H1 (cell line): ENCODE measurements at regions not wholly inside any gene's neighbourhood (a gene's known extent, or its start where the extent isn't known, plus 50 kb on each side); places are given as distances from the start of the nearest gene placed in this dataset.

Source experiments
- CTCF ChIA-PET: fragments of 300-600 bp; sonication (Branson Sonifier 250); formaldehyde crosslinking; loops from one replicate; lab custom pipeline; 2021; ENCODE audit not compliant: partially characterized antibody; lab: Charles Lee
- POLR2A ChIA-PET: fragments of 300-600 bp; sonication (Branson Sonifier 250); formaldehyde crosslinking; loops from one replicate; lab custom pipeline; 2021; ENCODE audit warnings: inconsistent platforms; ENCODE audit not compliant: partially characterized antibody; lab: Charles Lee
- DNase-seq, 2 experiments: peaks; one replicate each; pipeline versions ENCODE4 v3.0.0 to v3.0.0-alpha.2; 2010 to 2022; ENCODE audit warnings: low spot score in 2 of 2, low read depth in 1 of 2, mixed read lengths in 1 of 2
- FAIRE-seq: peaks from 2 replicates; lab custom pipeline; 2011; peaks lifted over from hg19 to GRCh38; lab: Jason Lieb, UNC
- H2AFZ ChIP-seq: 2 replicates; pipeline ENCODE4 v1.8.1; 2012; ENCODE audit warnings: low read length, inconsistent platforms
- H2AK5ac ChIP-seq: 2 replicates; pipeline ENCODE4 v1.6.1; 2013; ENCODE audit warnings: low read depth, low read length
- H2BK120ac ChIP-seq: replicated peaks from 2 replicates; pipeline ENCODE3; 2013; ENCODE audit warnings: low read depth, low read length, inconsistent platforms
- H2BK12ac ChIP-seq: 2 replicates; pipeline ENCODE4 v1.6.1; 2013; ENCODE audit warnings: low read depth, low read length
- H2BK15ac ChIP-seq: 2 replicates; pipeline ENCODE4 v1.6.1; 2013; ENCODE audit warnings: low read length
- H2BK20ac ChIP-seq: 2 replicates; pipeline ENCODE4 v1.6.1; 2013; ENCODE audit warnings: low read length
- H2BK5ac ChIP-seq: 2 replicates; pipeline ENCODE4 v1.6.1; 2013; ENCODE audit warnings: low read depth, low read length
- H3K14ac ChIP-seq: 2 replicates; pipeline ENCODE4 v1.6.1; 2013; ENCODE audit warnings: inconsistent platforms; ENCODE audit not compliant: insufficient read length
- H3K18ac ChIP-seq: 2 replicates; pipeline ENCODE4 v1.6.1; 2013; ENCODE audit warnings: low read length; ENCODE audit errors: extremely low read depth
- H3K23ac ChIP-seq: 2 replicates; pipeline ENCODE4 v1.6.1; 2013; ENCODE audit warnings: inconsistent platforms; ENCODE audit not compliant: insufficient read length
- H3K23me2 ChIP-seq: 2 replicates; pipeline ENCODE4 v1.6.1; 2013; ENCODE audit warnings: low read depth, low read length
- H3K27ac ChIP-seq: 2 replicates; pipeline ENCODE4 v1.6.1; 2011; ENCODE audit warnings: low read depth, low read length, inconsistent platforms
- H3K27me3 ChIP-seq, 4 experiments: replicated peaks in 1 of 4; 1 replicate in 1 of 4; 2 replicates in 3 of 4; pipeline versions ENCODE4 v1.6.1 to v1.8.1; 2011 to 2013; ENCODE audit warnings: low read length in 3 of 4, mild to moderate bottlenecking in 3 of 4, inconsistent platforms in 2 of 4, mixed read lengths in 2 of 4, moderate library complexity in 1 of 4; ENCODE audit not compliant: control insufficient read depth in 3 of 4, insufficient read depth in 3 of 4; ENCODE audit errors: extremely low read depth in 1 of 4
- H3K36me3 ChIP-seq, 4 experiments: 2 replicates each; pipeline versions ENCODE4 v1.6.1 to v1.8.1; 2011 to 2013; ENCODE audit warnings: mild to moderate bottlenecking in 4 of 4, low read length in 3 of 4, moderate library complexity in 2 of 4, control low read depth in 1 of 4, inconsistent platforms in 1 of 4; ENCODE audit not compliant: insufficient read depth in 4 of 4, control insufficient read depth in 2 of 4
- H3K4ac ChIP-seq: replicated peaks from 2 replicates; pipeline ENCODE3; 2013; ENCODE audit warnings: low read length, low read depth, mixed read lengths, inconsistent platforms; ENCODE audit not compliant: insufficient read length
- H3K4me1 ChIP-seq, 4 experiments: replicated peaks in 1 of 4; 1 replicate in 1 of 4; 2 replicates in 3 of 4; pipeline versions ENCODE4 v1.6.1 to v1.8.1; 2011 to 2013; ENCODE audit warnings: low read length in 3 of 4, inconsistent platforms in 2 of 4, mixed read lengths in 1 of 4; ENCODE audit not compliant: insufficient read depth in 4 of 4, control insufficient read depth in 3 of 4
- H3K4me2 ChIP-seq, 2 experiments: 2 replicates each; pipeline versions ENCODE4 v1.6.1 to v1.8.1; 2011 to 2013; ENCODE audit warnings: low read depth in 2 of 2, low read length in 2 of 2, control low read depth in 1 of 2, inconsistent platforms in 1 of 2, mild to moderate bottlenecking in 1 of 2; ENCODE audit not compliant: insufficient read depth in 1 of 2
- H3K4me3 ChIP-seq, 4 experiments: fragments of 200-600, 300-600 bp in 1 of 4; sonication (generic), shearing (Covaris generic), sonication (Bioruptor Twin) in 1 of 4; 2 replicates each; pipeline versions ENCODE4 v1.5.1 to v1.8.1; 2011 to 2016; ENCODE audit warnings: low read length in 4 of 4, low read depth in 3 of 4, control low read depth in 2 of 4, inconsistent platforms in 2 of 4, mild to moderate bottlenecking in 2 of 4, mixed read lengths in 1 of 4, moderate library complexity in 1 of 4; ENCODE audit not compliant: insufficient read depth in 2 of 4; ENCODE audit errors: extremely low read depth in 1 of 4
- H3K56ac ChIP-seq: replicated peaks from 2 replicates; pipeline ENCODE3; 2013; ENCODE audit warnings: low read depth, mild to moderate bottlenecking, mixed read lengths, low read length, inconsistent platforms; ENCODE audit not compliant: insufficient read length
- H3K79me1 ChIP-seq: 2 replicates; pipeline ENCODE4 v1.6.1; 2013; ENCODE audit warnings: low read depth, low read length, control low read depth
- H3K79me2 ChIP-seq, 2 experiments: 2 replicates each; pipeline versions ENCODE4 v1.6.1 to v1.8.1; 2012 to 2013; ENCODE audit warnings: low read length in 2 of 2, mild to moderate bottlenecking in 2 of 2, inconsistent platforms in 1 of 2; ENCODE audit not compliant: insufficient read depth in 2 of 2, control insufficient read depth in 1 of 2
- H3K9ac ChIP-seq, 4 experiments: replicated peaks in 1 of 4; 1 replicate in 1 of 4; 2 replicates in 3 of 4; pipeline versions ENCODE4 v1.6.1 to v1.8.1; 2011 to 2013; ENCODE audit warnings: low read depth in 3 of 4, low read length in 3 of 4, control low read depth in 2 of 4, mild to moderate bottlenecking in 2 of 4, moderate library complexity in 2 of 4, inconsistent platforms in 1 of 4; ENCODE audit errors: extremely low read depth in 1 of 4
- H3K9me3 ChIP-seq, 2 experiments: 2 replicates each; pipeline versions ENCODE4 v1.6.1 to v1.8.1; 2012 to 2013; ENCODE audit warnings: mild to moderate bottlenecking in 2 of 2, moderate library complexity in 2 of 2, control low read depth in 1 of 2, inconsistent platforms in 1 of 2, low read depth in 1 of 2, low read length in 1 of 2, mixed read lengths in 1 of 2; ENCODE audit not compliant: insufficient read depth in 2 of 2
- H4K20me1 ChIP-seq, 2 experiments: replicated peaks in 1 of 2; 2 replicates each; pipeline versions ENCODE3 to v1.8.1; 2011 to 2013; ENCODE audit warnings: inconsistent platforms in 2 of 2, low read length in 2 of 2, mild to moderate bottlenecking in 1 of 2; ENCODE audit not compliant: insufficient read depth in 2 of 2, control insufficient read depth in 1 of 2
- H4K5ac ChIP-seq: 2 replicates; pipeline ENCODE4 v1.6.1; 2013; ENCODE audit warnings: low read length, low read depth, mixed read lengths, inconsistent platforms; ENCODE audit not compliant: insufficient read length
- H4K8ac ChIP-seq: 2 replicates; pipeline ENCODE4 v1.8.0; 2013; ENCODE audit warnings: mild to moderate bottlenecking, moderate library complexity, low read length, inconsistent platforms; ENCODE audit not compliant: insufficient read depth; ENCODE audit errors: extremely low read depth
- H4K91ac ChIP-seq: replicated peaks from 2 replicates; pipeline ENCODE3; 2013; ENCODE audit warnings: low read length, mixed read lengths, inconsistent platforms; ENCODE audit not compliant: insufficient read length
- BRCA1 ChIP-seq: IDR thresholded peaks from 2 replicates; pipeline ENCODE4 v1.6.1; 2012; ENCODE audit warnings: low read depth, low read length, improper control_type of control experiment
- CEBPB ChIP-seq: IDR thresholded peaks from 2 replicates; pipeline ENCODE4 v1.6.1; 2012; ENCODE audit warnings: low read depth, low read length
- EP300 ChIP-seq, 2 experiments: IDR thresholded peaks; 1 replicate in 1 of 2; 2 replicates in 1 of 2; pipeline ENCODE4 v1.6.1; 2011 to 2012; ENCODE audit warnings: low read depth in 2 of 2, low read length in 2 of 2, mild to moderate bottlenecking in 2 of 2, borderline replicate concordance in 1 of 2, inconsistent platforms in 1 of 2, moderate library complexity in 1 of 2
- GTF2F1 ChIP-seq: IDR thresholded peaks from 2 replicates; pipeline ENCODE4 v1.6.1; 2012; ENCODE audit warnings: low read depth, low read length, improper control_type of control experiment, borderline replicate concordance
- HDAC2 ChIP-seq, 2 experiments: fragments of 300-600 bp in 1 of 2; sonication (generic) in 1 of 2; IDR thresholded peaks; 2 replicates each; pipeline ENCODE4 v1.6.1; 2011 to 2012; ENCODE audit warnings: low read depth in 2 of 2, low read length in 2 of 2, mild to moderate bottlenecking in 2 of 2, moderate library complexity in 2 of 2, borderline replicate concordance in 1 of 2, inconsistent platforms in 1 of 2
- KDM5A ChIP-seq: fragments of 200-600 bp; IDR thresholded peaks from 2 replicates; pipeline ENCODE4 v1.7.1; 2012; ENCODE audit warnings: mild to moderate bottlenecking, low read length, inconsistent platforms, mixed read lengths
- NANOG ChIP-seq: IDR thresholded peaks from 2 replicates; pipeline ENCODE4 v1.6.1; 2011; ENCODE audit warnings: low read length, low read depth, mild to moderate bottlenecking, inconsistent platforms; ENCODE audit not compliant: insufficient read depth, poor library complexity, severe bottlenecking
- POU5F1 ChIP-seq: IDR thresholded peaks from 2 replicates; pipeline ENCODE4 v1.6.1; 2011; ENCODE audit warnings: low read depth, mild to moderate bottlenecking, low read length, moderate library complexity
- SAP30 ChIP-seq: fragments of 300-600 bp; sonication (generic); IDR thresholded peaks from 2 replicates; pipeline ENCODE4 v1.7.1; 2012; ENCODE audit warnings: low read length, moderate library complexity, mild to moderate bottlenecking, inconsistent platforms; ENCODE audit not compliant: insufficient read depth, insufficient replicate concordance
- SRF ChIP-seq: IDR thresholded peaks from 2 replicates; pipeline ENCODE4 v1.6.1; 2011; ENCODE audit warnings: mild to moderate bottlenecking, low read depth, low read length, moderate library complexity
- SUZ12 ChIP-seq: fragments of 200-600 bp; sonication (generic); IDR thresholded peaks from 2 replicates; pipeline ENCODE4 v1.6.1; 2012; ENCODE audit warnings: mild to moderate bottlenecking, inconsistent platforms, low read length, moderate library complexity, mixed read lengths
- TCF12 ChIP-seq: IDR thresholded peaks from 2 replicates; pipeline ENCODE4 v1.6.1; 2011; ENCODE audit warnings: low read depth, mild to moderate bottlenecking, low read length
- TF ChIP-seq, protein P1 (sequence below): IDR thresholded peaks from 2 replicates; pipeline ENCODE4 v1.6.1; 2011; ENCODE audit warnings: low read length, improper control_type of control experiment
- TF ChIP-seq, protein P2 (sequence below): IDR thresholded peaks from 2 replicates; pipeline ENCODE4 v1.6.1; 2012; ENCODE audit warnings: inconsistent platforms

DNA sequence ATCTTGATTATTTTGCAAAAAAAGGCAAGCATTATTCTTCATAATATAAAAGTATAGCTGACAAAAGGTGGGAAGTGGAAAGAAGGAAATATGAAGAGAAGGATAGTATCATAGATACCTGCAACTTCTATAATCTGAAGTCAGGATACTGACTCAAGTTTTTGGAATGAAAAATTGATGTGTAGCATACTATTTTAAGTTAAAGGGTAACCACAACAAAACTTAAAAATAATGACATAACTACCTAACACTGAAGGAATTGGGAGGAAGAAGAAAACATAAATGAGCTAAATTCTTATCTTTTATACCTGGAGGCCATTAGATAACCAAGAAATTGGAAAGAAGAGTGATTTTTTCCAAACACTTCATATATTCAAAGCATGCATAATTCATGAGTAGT lies 51.8 kb upstream of the TLE1 start:
- Histone ChIP-seq H4K91ac (no peak overlapping the region), H4K5ac (no peak overlapping the region), H3K4me1 (peaks cover 0 to 4% (median 0%) of the 10 kb centered on the region in 4 experiments; a peak in 1 of 7 replicates), H3K9me3 (0 out of 4 replicates have a peak, but pooled peaks cover 0 to 2% of the 10 kb centered on the region in 2 experiments), H3K23ac (no peak overlapping the region), H3K4ac (no peak overlapping the region), H2AFZ (no peak overlapping the region), H4K20me1 (no peaks in the 10 kb centered on the region), H3K9ac (no peak overlapping the region), H3K79me1 (no peaks in the 10 kb centered on the region), H3K27me3 (no peaks in the 10 kb centered on the region), H3K14ac (no peak overlapping the region), H3K4me3 (no peak overlapping the region), H2BK12ac (no peak overlapping the region), H2BK15ac (no peak overlapping the region), H3K36me3 (no peaks in the 10 kb centered on the region), H2BK20ac (no peak overlapping the region), H4K8ac (no peak overlapping the region), H3K79me2 (no peaks in the 10 kb centered on the region), H3K4me2 (no peak overlapping the region), H3K23me2 (no peaks in the 10 kb centered on the region), H2AK5ac (no peak overlapping the region), H2BK120ac (no peak overlapping the region), H2BK5ac (no peak overlapping the region), H3K27ac (no peak overlapping the region), H3K18ac (no peak overlapping the region), H3K56ac (no peak overlapping the region)
- FAIRE-seq (no peak), DNase-seq (no peak)
- ChIA-PET CTCF (no interaction called here), POLR2A (no interaction called here)
- TF ChIP-seq, protein P1, sequence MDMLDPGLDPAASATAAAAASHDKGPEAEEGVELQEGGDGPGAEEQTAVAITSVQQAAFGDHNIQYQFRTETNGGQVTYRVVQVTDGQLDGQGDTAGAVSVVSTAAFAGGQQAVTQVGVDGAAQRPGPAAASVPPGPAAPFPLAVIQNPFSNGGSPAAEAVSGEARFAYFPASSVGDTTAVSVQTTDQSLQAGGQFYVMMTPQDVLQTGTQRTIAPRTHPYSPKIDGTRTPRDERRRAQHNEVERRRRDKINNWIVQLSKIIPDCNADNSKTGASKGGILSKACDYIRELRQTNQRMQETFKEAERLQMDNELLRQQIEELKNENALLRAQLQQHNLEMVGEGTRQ: no peak
- TF ChIP-seq SRF (no peak), SAP30 (no peak), KDM5A (no peak), CEBPB (no peak), POU5F1 (no peak), NANOG (no peak), SUZ12 (no peak), BRCA1 (no peak), TCF12 (no peak), HDAC2 (IDR thresholded peaks at IDR 0.05; ENCODE audit: borderline replicate concordance in 1 of 2, low read depth in 2 of 2, low read length in 2 of 2) (no peak), GTF2F1 (no peak), EP300 (IDR thresholded peaks at IDR 0.05; ENCODE audit: borderline replicate concordance in 1 of 2, low read depth in 2 of 2, low read length in 2 of 2) (no peak)
- TF ChIP-seq, protein P2, sequence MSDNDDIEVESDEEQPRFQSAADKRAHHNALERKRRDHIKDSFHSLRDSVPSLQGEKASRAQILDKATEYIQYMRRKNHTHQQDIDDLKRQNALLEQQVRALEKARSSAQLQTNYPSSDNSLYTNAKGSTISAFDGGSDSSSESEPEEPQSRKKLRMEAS: no peak
